ENCODE measurements at regions not wholly inside any gene's neighbourhood (a gene's known extent, or its start where the extent isn't known, plus 50 kb on each side); places are given as distances from the start of the nearest gene placed in this dataset.

DNA sequence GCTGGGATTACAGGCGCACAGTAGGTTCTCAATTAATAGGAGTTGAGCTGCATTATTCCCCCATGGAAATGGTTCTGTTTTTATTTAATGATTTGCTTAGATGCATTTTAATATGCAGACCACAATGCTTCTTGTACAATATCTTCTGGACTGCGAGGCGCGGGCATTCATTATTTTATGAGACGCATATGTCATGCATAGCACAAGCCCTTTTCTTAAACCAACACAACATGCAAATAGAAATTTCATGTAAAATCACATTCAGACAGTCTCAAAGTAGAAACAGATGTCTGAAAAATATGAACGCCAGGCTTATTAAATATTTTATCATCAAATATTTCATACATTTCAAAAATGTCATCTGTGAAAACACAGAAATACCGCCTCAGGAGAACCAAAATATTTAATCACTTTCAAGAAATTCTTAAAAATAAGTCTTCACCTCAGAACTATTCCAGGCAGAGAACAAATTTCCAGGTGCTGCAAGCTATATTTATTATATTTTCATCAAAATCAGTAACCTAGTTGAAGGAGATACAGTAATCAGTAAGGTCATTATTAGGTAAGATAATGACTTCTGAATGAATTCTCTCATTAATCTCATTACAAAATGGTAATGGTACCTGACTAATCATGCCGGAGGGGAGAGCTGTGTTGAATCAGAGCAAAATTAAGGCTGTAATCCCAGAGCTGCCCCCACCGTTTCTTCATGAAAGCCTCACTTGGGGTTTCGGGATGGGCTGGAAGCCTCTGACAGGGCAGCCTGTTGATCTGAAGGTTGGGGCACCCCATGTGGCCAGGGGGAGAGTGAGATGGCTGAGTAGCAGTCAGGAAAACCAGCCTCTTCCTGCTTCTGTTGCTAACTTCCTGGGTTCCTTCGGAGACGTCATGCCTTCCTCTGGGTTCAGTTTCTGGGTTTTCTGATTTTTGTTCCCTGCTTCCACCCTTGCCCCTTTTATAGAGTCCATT lies 133.9 kb upstream of the ZNF618 start:
- DNase-seq, result no peak

DNA sequence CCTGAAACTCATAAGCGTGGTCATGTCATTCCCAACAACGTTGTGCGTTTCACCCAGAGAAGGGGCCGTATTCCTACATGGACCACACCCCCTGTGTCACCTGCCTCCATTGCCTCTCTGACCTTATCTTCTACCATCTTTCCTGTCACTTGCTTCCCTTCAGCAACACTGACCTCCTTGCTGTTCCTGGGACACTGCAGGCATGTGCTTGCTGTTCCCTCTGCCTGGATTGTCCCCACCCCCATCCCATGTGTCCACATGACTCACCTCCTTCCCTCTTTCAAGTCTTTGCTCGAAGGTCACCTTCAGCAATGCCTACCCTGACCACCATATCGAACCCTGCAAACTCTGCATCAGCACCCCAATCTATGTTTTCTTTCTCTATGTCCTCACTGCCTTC lies 133.2 kb upstream of the ZNF618 start:
- no peak for DNase-seq

DNA sequence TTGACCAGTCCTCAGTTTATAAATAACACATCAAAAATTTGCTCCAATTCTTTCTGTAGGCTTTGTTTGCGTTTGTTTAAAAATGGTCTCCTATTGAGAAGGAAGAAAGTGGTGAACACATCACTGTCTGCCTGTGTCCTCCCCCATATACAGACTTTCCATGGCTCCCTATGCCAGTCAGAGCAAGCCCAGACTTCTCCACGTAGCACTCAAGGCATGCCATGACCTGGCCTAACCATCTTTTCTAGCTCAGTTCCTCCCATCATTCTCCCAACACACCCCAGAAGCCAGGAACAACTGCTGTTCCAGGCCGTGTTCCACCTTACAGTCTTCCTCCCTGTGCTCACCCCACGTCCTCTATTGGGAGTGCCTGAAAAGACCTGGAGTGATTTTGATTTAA lies 129.6 kb upstream of the ZNF618 start:
- no peak for DNase-seq

- no peak for DNase-seq
Measured at GRCh38 chr9:113748135-113748534, 128.0 kb upstream of the ZNF618 start.

DNA sequence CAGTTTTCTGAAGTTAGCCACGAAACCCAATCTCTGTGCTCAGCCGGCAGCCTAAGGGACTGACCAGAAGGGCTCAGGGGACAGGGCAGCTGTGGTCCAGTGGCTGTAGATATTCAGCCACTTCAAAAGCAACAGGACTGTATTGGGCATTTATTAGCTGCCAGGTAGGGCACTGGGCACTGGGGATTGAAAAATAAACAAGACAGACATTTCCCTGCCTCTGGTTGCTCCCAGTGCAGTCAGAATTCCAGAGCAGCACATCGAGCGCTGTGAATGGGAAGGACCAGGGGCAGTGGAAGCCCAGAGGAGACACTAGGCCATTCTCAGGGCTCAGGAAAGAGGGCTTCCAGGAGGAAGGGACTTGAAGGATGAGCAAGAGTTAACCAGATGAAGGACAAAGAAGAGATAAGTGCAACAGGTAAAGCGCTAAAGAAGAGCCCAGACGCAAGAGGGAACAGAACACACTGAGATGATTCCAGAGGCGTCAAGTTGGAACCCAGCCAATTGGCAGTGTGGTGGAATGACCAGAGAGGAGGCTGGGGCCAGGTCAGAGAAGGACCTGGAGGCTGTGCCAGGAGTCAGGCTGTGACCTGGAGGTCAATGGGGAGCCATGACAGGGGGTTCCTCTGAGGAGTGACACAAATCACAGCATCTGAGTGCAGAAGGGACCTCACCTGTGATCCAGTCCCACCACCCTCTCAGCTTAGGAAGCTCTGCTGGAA lies 122.5 kb upstream of the ZNF618 start:
- no peak for DNase-seq

DNA sequence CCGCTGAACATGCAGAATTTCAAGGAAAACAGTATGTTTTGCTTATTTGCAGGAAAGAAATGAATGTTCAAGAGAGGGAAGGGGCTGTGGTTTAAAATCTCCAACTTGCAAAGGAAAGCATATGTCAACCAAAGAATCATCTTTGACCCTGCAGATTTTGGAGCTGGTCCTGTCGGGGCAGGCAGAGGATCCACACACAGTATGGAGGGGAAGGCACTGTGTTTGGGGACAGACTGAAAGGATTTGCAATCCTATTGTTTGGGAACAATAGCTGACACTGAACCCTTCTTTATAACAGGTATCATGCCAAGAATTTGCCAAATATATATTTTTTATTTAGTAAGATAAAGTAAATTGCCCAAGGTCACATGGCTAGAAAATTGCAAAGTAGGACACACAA lies 121.4 kb upstream of the ZNF618 start:
- DNase-seq, result no peak

DNA sequence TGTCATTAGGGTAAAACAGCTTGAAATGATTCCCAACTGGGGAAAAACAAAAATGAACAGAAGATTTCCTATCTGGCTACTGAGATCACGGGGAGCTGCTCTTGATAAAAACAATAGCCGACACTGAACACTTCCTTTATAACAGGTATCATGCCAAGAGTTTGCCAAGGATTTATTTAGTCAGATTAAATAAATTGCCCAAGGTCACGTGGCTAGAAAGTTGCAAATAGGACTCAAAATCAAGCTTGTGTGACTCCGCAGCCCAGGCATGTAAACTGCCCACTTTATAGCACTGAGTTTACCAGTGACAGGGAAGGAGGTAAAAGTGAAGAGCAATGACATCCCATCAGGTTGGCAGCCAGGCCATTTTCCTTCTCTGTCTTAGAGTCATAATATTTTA lies 120.7 kb upstream of the ZNF618 start:
- DNase-seq, result no peak

- DNase-seq, result no peak
Measured at GRCh38 chr9:113756476-113757192, 119.5 kb upstream of the ZNF618 start.

- no peak for DNase-seq
Measured at GRCh38 chr9:113763429-113763828, 112.7 kb upstream of the ZNF618 start.

DNA sequence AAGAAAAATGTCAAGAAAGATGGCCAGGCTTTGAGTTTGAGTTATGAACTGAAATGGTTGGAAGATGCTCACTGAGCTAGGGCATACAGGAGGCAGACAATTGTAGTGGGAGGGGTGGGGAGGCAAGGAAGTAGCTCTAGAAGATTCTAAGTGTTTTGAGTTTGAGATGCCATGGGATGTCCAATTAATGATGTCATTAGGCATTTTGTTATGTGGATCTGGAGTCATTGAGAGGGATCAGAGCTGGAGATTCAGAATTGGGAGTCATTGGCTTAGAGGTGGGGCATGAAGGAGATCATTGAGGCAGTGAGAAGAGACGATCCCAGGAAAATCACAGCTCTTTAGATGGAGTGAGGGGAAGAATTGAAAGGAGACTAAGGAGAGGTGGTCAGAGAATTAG lies 111.5 kb upstream of the ZNF618 start:
- DNase-seq, result no peak

- no peak for DNase-seq
Measured at GRCh38 chr9:113769412-113769811, 106.7 kb upstream of the ZNF618 start.

DNA sequence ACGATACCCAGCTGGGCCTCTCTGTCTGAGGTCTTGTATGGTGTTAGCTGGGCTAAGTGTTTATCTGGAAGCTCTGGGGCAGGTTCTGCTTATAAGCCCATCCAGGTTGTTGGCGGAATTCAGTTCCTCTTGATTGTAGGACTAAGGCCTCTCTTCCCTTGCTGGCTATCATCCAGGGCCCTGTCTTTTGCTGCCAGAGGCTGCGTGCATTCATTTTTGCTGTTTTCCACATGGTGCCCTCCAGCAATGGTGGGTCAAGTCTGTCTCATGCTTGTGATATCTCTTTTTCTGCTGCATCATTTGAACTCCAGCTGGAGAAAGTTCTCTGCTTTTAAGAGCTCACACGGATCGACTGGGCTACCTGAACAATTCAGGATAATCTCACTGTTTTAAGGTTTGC lies 105.7 kb upstream of the ZNF618 start:
- no peak for DNase-seq

DNA sequence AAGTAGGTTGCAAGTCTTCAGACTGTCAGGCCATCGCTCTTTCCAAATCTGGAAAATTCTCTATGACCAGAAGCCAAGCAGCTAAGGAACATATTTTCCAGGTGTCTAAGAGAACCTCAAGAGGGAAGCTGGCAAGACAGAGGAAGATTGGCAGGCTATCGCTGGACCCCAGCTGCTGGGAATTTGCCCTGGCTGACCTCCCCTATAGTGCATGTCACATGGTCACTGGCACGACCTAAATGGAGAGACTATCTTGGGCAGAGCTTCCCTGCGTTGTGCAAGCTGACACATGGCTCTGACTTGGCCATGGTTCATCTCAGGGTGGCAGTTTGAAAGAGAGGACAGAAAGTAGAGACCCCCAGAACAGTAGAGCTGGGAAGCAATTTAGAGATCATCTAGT lies 104.9 kb upstream of the ZNF618 start:
- DNase-seq, result no peak

DNA sequence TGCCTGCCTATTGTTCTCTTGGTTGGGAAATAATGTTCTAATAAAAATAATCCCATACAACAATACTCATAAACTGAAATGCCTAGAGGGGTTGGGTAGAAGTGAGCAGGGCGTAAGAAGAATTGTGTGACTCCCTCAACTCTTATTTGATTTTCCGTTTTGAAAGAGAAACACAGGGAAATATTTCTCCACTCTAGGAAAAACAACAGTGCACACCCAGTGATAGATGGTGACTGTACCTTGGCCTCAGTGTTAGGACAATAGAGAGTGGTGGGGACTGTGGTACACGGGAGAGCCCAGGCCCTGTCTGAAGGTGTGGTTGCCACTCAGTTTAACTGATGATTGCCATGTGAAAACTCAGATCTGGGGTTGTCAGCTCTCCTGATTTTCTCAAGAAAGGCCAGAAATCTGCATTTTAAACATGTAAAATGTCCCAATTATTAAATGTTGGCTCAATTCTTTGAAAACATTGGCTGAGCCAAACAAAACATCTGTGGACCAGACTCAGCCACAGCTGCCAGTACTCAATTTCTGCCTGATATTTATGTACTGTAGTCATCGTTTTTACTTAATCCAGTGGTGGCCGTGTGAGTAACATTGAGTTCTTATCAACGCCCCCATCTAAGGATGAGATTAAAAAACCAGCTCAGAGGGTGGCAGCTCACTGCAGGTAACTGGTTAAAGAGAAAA lies 103.8 kb upstream of the ZNF618 start:
- no peak for DNase-seq

DNA sequence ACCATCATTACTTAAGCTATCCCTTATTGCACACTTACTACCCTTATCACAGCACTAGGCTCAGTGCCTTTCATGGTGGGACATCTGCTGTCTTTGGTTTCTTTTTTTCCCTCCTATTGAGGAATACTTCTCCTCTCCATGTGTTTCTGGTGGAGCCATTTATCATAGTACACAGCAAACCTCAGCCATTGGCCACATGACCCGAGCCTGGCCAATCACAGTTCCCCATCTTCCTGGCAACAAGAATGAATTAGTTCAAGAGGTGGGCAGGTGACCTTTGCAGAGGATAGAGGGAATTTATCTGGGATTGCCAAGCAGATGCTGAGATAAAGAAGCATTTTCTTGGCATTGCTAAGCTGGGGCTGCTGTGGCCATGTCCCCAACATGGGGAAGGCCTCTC lies 101.1 kb upstream of the ZNF618 start:
- no peak for DNase-seq

GRCh38 chr9:113775749-113776148 lies 100.4 kb upstream of the ZNF618 start:
- no peak for DNase-seq

GRCh38 chr9:113776194-113776593 lies 99.9 kb upstream of the ZNF618 start:
- no peak for DNase-seq

GRCh38 chr9:113781381-113781780 lies 94.7 kb upstream of the ZNF618 start:
- DNase-seq, result no peak

DNA sequence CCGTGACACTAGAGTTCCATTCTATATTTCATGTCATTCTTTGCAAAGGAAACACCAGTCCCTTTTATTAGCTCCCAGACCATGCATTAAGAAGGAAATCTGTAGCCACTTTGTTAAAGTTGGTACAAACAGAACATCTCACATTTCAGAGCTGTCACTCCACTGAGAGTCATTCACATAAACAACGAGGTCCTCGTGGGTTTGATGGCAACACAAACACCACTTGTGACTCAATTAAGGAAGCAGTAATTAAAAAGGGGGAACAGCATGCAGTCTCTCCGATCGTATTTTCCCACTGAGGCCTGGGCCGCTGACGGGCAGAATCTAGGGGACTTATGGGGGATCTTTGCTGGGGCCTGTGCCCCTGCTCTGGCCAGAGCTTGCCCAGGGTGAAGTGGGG lies 94.2 kb upstream of the ZNF618 start:
- no peak for DNase-seq

DNA sequence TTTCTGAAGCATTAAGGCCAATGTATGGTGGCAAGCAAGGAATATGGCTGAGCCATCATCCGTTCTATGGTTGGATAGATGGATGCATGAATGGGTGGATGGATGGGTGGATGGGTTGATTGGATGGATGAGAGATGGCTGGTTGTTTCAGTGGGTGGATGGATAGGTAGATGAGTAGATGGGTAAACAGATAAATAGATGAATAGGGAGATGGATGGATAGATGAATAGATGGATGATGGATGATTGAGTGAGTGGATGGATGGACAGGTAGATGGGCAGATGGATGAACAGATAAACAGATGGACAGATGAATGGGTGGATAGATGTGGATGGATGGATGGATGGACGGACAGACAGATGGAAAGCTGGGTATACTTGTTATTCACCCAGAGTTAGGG lies 92.6 kb upstream of the ZNF618 start:
- DNase-seq, result no peak

DNA sequence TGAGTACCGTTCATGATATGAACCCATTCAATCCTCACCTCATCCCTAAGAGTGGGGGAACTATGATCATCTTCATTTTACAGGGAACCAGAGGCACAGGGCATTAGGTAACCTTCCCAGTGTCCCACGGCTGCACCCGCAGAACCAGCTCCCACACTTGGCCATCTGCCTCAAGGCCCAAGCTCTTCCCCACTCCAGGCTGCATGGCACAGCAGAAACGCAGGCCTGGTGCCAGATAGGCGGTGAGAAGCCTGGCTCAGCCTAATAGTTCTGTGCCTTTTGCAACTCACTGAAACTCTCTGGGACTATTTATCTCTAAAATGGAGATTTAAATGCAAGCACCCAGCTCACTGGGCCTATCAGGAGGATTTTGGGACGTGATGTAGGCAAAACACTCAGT lies 90.8 kb upstream of the ZNF618 start:
- DNase-seq, result no peak

- DNase-seq, result no peak
Measured at GRCh38 chr9:113786071-113786470, 90.0 kb upstream of the ZNF618 start.

DNA sequence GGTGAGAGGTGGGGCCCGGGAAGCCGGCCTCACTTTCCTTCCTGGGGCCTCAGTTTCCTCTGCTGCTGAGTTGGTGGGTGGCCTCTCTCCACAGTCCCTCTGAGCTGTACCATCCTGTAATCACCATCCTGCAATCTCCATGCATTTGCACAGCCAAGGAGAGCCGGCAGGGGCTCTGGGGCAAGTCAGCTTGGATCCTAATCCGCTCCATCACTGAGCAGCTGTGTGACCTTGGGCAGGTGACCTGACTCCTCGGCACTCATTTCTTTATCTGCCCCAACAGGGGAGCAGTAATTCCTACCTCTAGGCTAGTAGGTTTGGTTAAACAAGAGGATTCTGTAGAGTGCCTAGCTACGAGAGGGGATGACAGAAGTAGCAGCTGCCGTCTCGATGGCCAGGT lies 88.2 kb upstream of the ZNF618 start:
- DNase-seq, result no peak

Measured in right kidney (tissue), 1 donor.